IMR-90 (cell line): ENCODE measurements at regions not wholly inside any gene's neighbourhood (a gene's known extent, or its start where the extent isn't known, plus 50 kb on each side); places are given as distances from the start of the nearest gene placed in this dataset.

ENCODE experiments used
- BHLHE40 ChIP-seq: fragments of 150-350 bp; IDR thresholded peaks from 2 replicates; pipeline ENCODE4 v1.6.1; 2016; ENCODE audit warnings: mild to moderate bottlenecking, low read depth, low read length
- CEBPB ChIP-seq: IDR thresholded peaks from 2 replicates; pipeline ENCODE4 v1.6.1; 2012; ENCODE audit warnings: low read depth, low read length, improper control_type of control experiment
- CHD1 ChIP-seq: IDR thresholded peaks from 2 replicates; pipeline ENCODE4 v1.6.1; 2012; ENCODE audit warnings: low read depth, low read length, improper control_type of control experiment
- CTCF ChIP-seq: conservative IDR thresholded peaks from 2 replicates; pipeline ENCODE4 v1.5.1; 2012; ENCODE audit warnings: mild to moderate bottlenecking, low read depth, low read length, improper control_type of control experiment
- FOS ChIP-seq: fragments of 150-350 bp; IDR thresholded peaks from 2 replicates; pipeline ENCODE4 v1.6.1; 2016; ENCODE audit warnings: low read depth, low read length
- MAZ ChIP-seq: IDR thresholded peaks from 2 replicates; pipeline ENCODE4 v1.6.1; 2012; ENCODE audit warnings: low read depth, mild to moderate bottlenecking, low read length, improper control_type of control experiment, moderate library complexity, borderline replicate concordance
- NFE2L2 ChIP-seq: fragments of 150-350 bp; IDR thresholded peaks from 2 replicates; pipeline ENCODE4 v1.6.1; 2016; ENCODE audit warnings: low read depth, mild to moderate bottlenecking, low read length
- POLR2A ChIP-seq: IDR thresholded peaks from 2 replicates; pipeline ENCODE4 v1.6.1; 2012; ENCODE audit warnings: mild to moderate bottlenecking, low read depth, low read length
- RAD21 ChIP-seq: IDR thresholded peaks from 2 replicates; pipeline ENCODE4 v1.6.1; 2012; ENCODE audit warnings: low read length, improper control_type of control experiment
- RCOR1 ChIP-seq: IDR thresholded peaks from 2 replicates; pipeline ENCODE4 v1.6.1; 2012; ENCODE audit warnings: mild to moderate bottlenecking, low read length, improper control_type of control experiment; ENCODE audit not compliant: insufficient replicate concordance
- RFX5 ChIP-seq: IDR thresholded peaks from 2 replicates; pipeline ENCODE4 v1.8.0; 2012; ENCODE audit warnings: low read depth, mild to moderate bottlenecking, low read length, moderate library complexity
- USF2 ChIP-seq: fragments of 150-350 bp; IDR thresholded peaks from 2 replicates; pipeline ENCODE4 v1.6.1; 2017; ENCODE audit warnings: mild to moderate bottlenecking, antibody characterized with exemption, low read length, low read depth

GRCh38 chr6:144365271-144365670, 80.1 kb downstream of the UTRN start:
- TF ChIP-seq CTCF (no peak), BHLHE40 (no peak), CEBPB (no peak), RCOR1 (no peak), CHD1 (no peak), RFX5 (no peak), POLR2A (no peak), NFE2L2 (no peak), RAD21 (no peak), MAZ (no peak), FOS (no peak), USF2 (no peak)
